Smooth muscle cell (in vitro differentiated cells): ENCODE measurements at regions not wholly inside any gene's neighbourhood (a gene's known extent, or its start where the extent isn't known, plus 50 kb on each side); places are given as distances from the start of the nearest gene placed in this dataset.

Source experiments
- DNase-seq: peaks from one replicate; lab custom pipeline; 2025; ENCODE audit not compliant: unreplicated experiment; lab: John Stamatoyannopoulos, UW
- H2AFZ ChIP-seq: fragments of 200-600 bp; sonication (generic); 2 replicates; pipeline ENCODE4 v1.6.0; 2016; ENCODE audit warnings: antibody characterized with exemption, low read depth, mild to moderate bottlenecking
- H3F3A ChIP-seq: fragments of 200-600 bp; sonication (generic); 2 replicates; pipeline ENCODE4 v1.6.0; 2017; ENCODE audit warnings: antibody characterized with exemption, low read depth
- H3K27ac ChIP-seq: fragments of 200-600 bp; sonication (generic); 2 replicates; pipeline ENCODE4 v1.5.1; 2016; ENCODE audit warnings: low read depth, mild to moderate bottlenecking
- H3K27me3 ChIP-seq: fragments of 200-600 bp; sonication (generic); 2 replicates; pipeline ENCODE4 v1.6.1; 2016; ENCODE audit warnings: low read depth, mild to moderate bottlenecking
- H3K36me3 ChIP-seq: fragments of 200-600 bp; sonication (generic); 2 replicates; pipeline ENCODE4 v1.5.1; 2016; ENCODE audit warnings: low read depth
- H3K4me1 ChIP-seq: fragments of 200-600 bp; sonication (generic); 2 replicates; pipeline ENCODE4 v1.5.1; 2016; ENCODE audit warnings: low read depth
- H3K4me2 ChIP-seq: fragments of 200-600 bp; sonication (generic); 2 replicates; pipeline ENCODE4 v1.6.0; 2016; ENCODE audit warnings: mild to moderate bottlenecking
- H3K4me3 ChIP-seq: fragments of 200-600 bp; sonication (generic); 2 replicates; pipeline ENCODE4 v1.5.1; 2016; ENCODE audit warnings: mild to moderate bottlenecking
- H3K79me2 ChIP-seq: fragments of 200-600 bp; sonication (generic); 2 replicates; pipeline ENCODE4 v1.6.0; 2016; ENCODE audit warnings: low read depth, mild to moderate bottlenecking
- H3K9ac ChIP-seq: fragments of 200-600 bp; sonication (generic); 2 replicates; pipeline ENCODE4 v1.6.0; 2016; ENCODE audit warnings: low read depth
- H3K9me3 ChIP-seq: fragments of 200-600 bp; sonication (generic); replicated peaks from 2 replicates; pipeline ENCODE4 v1.5.1; 2016; ENCODE audit warnings: low read depth
- H4K20me1 ChIP-seq: fragments of 200-600 bp; sonication (generic); 2 replicates; pipeline ENCODE4 v1.6.0; 2016; ENCODE audit warnings: low read depth
- CTCF ChIP-seq: fragments of 200-600 bp; sonication (generic); IDR thresholded peaks from 2 replicates; pipeline ENCODE4 v1.5.1; 2017; ENCODE audit warnings: borderline replicate concordance, mild to moderate bottlenecking, antibody characterized with exemption; ENCODE audit not compliant: insufficient read depth, poor library complexity, severe bottlenecking
- WGBS: methylation state at CpG from one replicate; pipeline ENCODE4 v1.1.7; 2016; ENCODE audit warnings: low lambda C conversion rate; 5-methylcytosine and 5-hydroxymethylcytosine counted together

DNA sequence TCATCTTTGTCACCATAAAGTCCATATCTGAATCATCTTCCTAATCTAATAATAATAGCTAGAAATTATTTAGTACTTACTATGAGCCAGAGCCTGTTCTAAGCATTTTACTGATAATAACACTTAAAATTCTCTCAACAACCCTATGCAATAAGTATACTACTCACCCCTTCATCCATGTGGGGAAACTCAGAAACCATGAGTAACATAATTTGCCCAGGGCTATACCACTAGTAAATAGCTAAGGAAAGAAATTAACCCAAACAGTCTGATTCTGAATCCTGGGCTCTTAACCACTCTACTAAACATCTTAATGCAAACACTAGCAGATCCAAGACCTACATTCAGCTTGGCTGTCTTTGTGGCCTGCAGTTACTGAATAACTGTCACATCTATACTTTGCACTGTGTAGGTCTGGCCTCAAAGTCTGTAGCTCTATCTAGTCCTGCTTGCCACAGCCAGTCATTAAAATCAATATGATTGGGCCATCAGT lies 394.8 kb upstream of the ESRRG start:
- H3K9ac ChIP-seq = no peak overlapping the region
- H3K27me3 ChIP-seq = peaks cover 20% of the 10 kb centered on the region
- H3K79me2 ChIP-seq = no peaks in the 10 kb centered on the region
- H3F3A ChIP-seq = no peaks in the 10 kb centered on the region
- H2AFZ ChIP-seq = no peak overlapping the region
- no peak for DNase-seq
- no peaks in the 10 kb centered on the region for H3K4me1 ChIP-seq
- no peak for TF ChIP-seq CTCF
- H3K9me3 ChIP-seq = no peaks in the 10 kb centered on the region
- H3K36me3 ChIP-seq = no peaks in the 10 kb centered on the region
- H3K4me3 ChIP-seq = no peak overlapping the region
- no peak overlapping the region for H3K4me2 ChIP-seq
- H3K27ac ChIP-seq = no peak overlapping the region
- no peaks in the 10 kb centered on the region for H4K20me1 ChIP-seq

GRCh38 chr1:217115404-217116380 lies 392.5 kb upstream of the ESRRG start:
- no peaks in the 10 kb centered on the region for H3K79me2 ChIP-seq
- no peak overlapping the region for H3K4me3 ChIP-seq
- H3K4me2 ChIP-seq = no peak overlapping the region
- H3K27me3 ChIP-seq = peaks cover 42% of the 10 kb centered on the region
- no peaks in the 10 kb centered on the region for H3K36me3 ChIP-seq
- H3K27ac ChIP-seq = no peak overlapping the region
- no peaks in the 10 kb centered on the region for H3K4me1 ChIP-seq
- no peaks in the 10 kb centered on the region for H3F3A ChIP-seq
- TF ChIP-seq CTCF = no peak
- no peaks in the 10 kb centered on the region for H4K20me1 ChIP-seq
- no peak for DNase-seq
- no peaks in the 10 kb centered on the region for H3K9me3 ChIP-seq
- WGBS = 73% methylated on average over 5 of the region's 5 CpGs
- no peak overlapping the region for H2AFZ ChIP-seq
- no peak overlapping the region for H3K9ac ChIP-seq

DNA sequence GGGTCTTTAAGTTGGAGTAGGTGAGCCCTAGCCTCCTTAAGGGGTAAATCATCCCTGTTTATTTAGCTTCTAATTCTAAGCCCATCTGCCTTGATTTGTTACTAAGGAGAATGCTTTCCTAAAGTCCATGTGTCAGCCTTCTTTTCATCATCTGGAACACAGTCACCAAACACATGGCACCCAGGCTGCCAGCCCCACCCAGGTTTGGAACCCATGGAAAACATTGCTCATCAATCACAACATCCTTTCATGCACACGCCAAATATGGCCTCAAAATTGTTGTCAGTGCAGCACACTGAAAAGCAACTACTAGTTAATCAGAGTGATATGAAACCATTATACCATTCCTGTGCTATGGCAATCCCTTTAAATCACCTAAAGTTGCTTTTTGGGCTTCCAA lies 386.7 kb upstream of the ESRRG start:
- H4K20me1 ChIP-seq = no peaks in the 10 kb centered on the region
- no peak overlapping the region for H3K27ac ChIP-seq
- H3F3A ChIP-seq = no peaks in the 10 kb centered on the region
- no peak overlapping the region for H3K4me3 ChIP-seq
- H3K4me1 ChIP-seq = no peaks in the 10 kb centered on the region
- TF ChIP-seq CTCF = no peak
- H3K9ac ChIP-seq = no peak overlapping the region
- H2AFZ ChIP-seq = no peak overlapping the region
- H3K27me3 ChIP-seq = peaks cover 46% of the 10 kb centered on the region
- no peaks in the 10 kb centered on the region for H3K9me3 ChIP-seq
- WGBS = 75% methylated on average over 1 of the region's 1 CpG
- no peak for DNase-seq
- H3K4me2 ChIP-seq = no peak overlapping the region
- H3K79me2 ChIP-seq = no peaks in the 10 kb centered on the region
- H3K36me3 ChIP-seq = no peaks in the 10 kb centered on the region
